ENCODE measurements at regions not wholly inside any gene's neighbourhood (a gene's known extent, or its start where the extent isn't known, plus 50 kb on each side); places are given as distances from the start of the nearest gene placed in this dataset.

DNA sequence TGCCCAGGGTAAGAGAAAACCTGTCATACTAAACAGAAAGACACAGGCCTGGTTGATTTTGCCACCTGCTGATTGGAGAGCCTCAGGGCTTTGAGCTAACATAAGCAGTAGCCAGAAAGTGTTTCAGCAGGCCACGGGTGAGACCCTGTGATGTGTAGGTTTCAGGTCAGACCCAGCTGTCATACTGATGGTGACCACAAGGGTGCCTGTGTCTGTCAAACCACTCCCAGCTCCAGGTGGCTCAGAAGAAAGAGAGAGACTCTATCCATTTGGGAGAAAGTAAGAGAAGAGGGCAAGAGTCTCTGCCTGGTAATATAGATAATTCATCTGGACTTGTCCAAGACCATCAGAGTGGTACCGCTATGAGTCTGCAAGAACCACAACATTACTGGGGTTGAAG is 72.8 kb upstream of the NLRP2B start:
- TF ChIP-seq, protein P1, sequence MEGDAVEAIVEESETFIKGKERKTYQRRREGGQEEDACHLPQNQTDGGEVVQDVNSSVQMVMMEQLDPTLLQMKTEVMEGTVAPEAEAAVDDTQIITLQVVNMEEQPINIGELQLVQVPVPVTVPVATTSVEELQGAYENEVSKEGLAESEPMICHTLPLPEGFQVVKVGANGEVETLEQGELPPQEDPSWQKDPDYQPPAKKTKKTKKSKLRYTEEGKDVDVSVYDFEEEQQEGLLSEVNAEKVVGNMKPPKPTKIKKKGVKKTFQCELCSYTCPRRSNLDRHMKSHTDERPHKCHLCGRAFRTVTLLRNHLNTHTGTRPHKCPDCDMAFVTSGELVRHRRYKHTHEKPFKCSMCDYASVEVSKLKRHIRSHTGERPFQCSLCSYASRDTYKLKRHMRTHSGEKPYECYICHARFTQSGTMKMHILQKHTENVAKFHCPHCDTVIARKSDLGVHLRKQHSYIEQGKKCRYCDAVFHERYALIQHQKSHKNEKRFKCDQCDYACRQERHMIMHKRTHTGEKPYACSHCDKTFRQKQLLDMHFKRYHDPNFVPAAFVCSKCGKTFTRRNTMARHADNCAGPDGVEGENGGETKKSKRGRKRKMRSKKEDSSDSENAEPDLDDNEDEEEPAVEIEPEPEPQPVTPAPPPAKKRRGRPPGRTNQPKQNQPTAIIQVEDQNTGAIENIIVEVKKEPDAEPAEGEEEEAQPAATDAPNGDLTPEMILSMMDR (IDR thresholded peaks at IDR 0.05; ENCODE audit: insufficient read depth, low read depth, low read length), result no peak
- no peak overlapping the region for H3K4me3 ChIP-seq (ENCODE audit: low read depth, low read length)
- DNase-seq (ENCODE audit: low read depth), result no peak

DNA sequence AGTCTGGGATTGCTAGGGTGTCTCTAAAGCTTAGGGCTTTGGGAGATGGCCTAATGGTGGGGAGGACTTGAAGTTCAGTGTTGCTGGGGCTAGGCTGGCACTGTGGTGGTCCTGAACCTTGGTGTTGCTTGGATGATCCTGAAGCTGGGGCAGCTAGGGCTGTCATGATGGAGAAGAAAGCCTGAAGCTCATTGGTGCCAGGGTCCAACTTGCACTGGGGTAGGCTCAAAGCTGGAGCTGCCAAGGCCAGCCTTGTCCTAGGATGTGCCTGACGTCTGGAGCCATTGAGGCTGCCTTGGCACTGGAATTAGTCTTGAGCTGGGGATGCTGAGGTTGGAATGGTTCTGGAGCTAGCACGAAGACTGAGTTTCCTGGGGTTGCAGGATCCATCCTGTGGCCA is 61.0 kb upstream of the NLRP2B start:
- no peak for DNase-seq (ENCODE audit: low read depth)
- TF ChIP-seq, protein P1 (IDR thresholded peaks at IDR 0.05; ENCODE audit: insufficient read depth, low read depth, low read length), result no peak
- no peak overlapping the region for H3K4me3 ChIP-seq (ENCODE audit: low read depth, low read length)

DNA sequence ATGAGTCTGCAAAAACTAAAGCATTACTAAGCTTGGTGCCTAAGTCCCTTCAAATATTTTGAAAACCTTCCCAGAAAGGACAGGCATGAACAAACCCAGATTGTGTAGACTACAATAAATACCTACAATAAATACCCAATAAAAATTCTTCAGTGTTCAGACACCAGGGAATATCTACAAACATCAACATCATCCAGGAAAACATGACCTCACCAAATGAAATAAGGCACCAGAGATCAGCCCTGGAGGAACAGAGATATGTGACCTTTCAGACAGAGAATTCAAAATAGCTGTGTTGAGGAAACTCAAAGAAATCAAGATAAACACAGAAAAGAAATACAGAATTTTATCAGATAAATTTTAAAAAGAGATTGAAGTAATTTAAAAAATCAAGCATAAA is 57.8 kb upstream of the NLRP2B start:
- TF ChIP-seq, protein P1 (IDR thresholded peaks at IDR 0.05; ENCODE audit: insufficient read depth, low read depth, low read length), result no peak
- no peak overlapping the region for H3K4me3 ChIP-seq (ENCODE audit: low read depth, low read length)
- DNase-seq (ENCODE audit: low read depth), result no peak

All from fibroblast of villous mesenchyme (primary cell).